GM21526 (cell line): ENCODE measurements at regions not wholly inside any gene's neighbourhood (a gene's known extent, or its start where the extent isn't known, plus 50 kb on each side); places are given as distances from the start of the nearest gene placed in this dataset.

Experiments used
- ATAC-seq: cut with Tn5 transposase; IDR thresholded peaks from one replicate; pipeline ENCODE4 v1.9.1; 2021; ENCODE audit warnings: moderate library complexity; ENCODE audit not compliant: unreplicated experiment, low FRiP score

GRCh38 chr14:61847861-61848260 is 85.6 kb downstream of the SNAPC1 start:
- no peak for ATAC-seq

- no peak for ATAC-seq
Measured at GRCh38 chr14:61854898-61855297, 92.7 kb downstream of the SNAPC1 start.

GRCh38 chr14:61860294-61860918 is 98.2 kb downstream of the SNAPC1 start:
- ATAC-seq = peak; percentile 98

- no peak for ATAC-seq
Measured at GRCh38 chr14:61861320-61861865, 99.2 kb downstream of the SNAPC1 start.

GRCh38 chr14:61864329-61864898 is 102.2 kb downstream of the SNAPC1 start:
- ATAC-seq = no peak

- ATAC-seq = peak; percentile 93
Measured at GRCh38 chr14:61866932-61867920, 105.0 kb downstream of the SNAPC1 start.

- ATAC-seq = no peak
Measured at GRCh38 chr14:61868846-61869245, 106.6 kb downstream of the SNAPC1 start.

GRCh38 chr14:61870163-61870562 is 107.9 kb downstream of the SNAPC1 start:
- no peak for ATAC-seq

GRCh38 chr14:61872452-61872851 is 110.2 kb downstream of the SNAPC1 start:
- peak; percentile 94 for ATAC-seq

- no peak for ATAC-seq
Measured at GRCh38 chr14:61875483-61875882, 113.3 kb downstream of the SNAPC1 start.

GRCh38 chr14:61876362-61877034 is 114.3 kb downstream of the SNAPC1 start:
- no peak for ATAC-seq

GRCh38 chr14:61877035-61877390 is 114.8 kb downstream of the SNAPC1 start:
- ATAC-seq = no peak

- ATAC-seq = no peak
Measured at GRCh38 chr14:61877768-61878167, 115.5 kb downstream of the SNAPC1 start.

GRCh38 chr14:61878931-61879330 is 116.7 kb downstream of the SNAPC1 start:
- ATAC-seq = no peak

GRCh38 chr14:61881046-61881445 is 118.8 kb downstream of the SNAPC1 start:
- ATAC-seq = no peak

- no peak for ATAC-seq
Measured at GRCh38 chr14:61884711-61885110, 122.5 kb downstream of the SNAPC1 start.

GRCh38 chr14:61885203-61885961 is 123.2 kb downstream of the SNAPC1 start:
- no peak for ATAC-seq

GRCh38 chr14:61887628-61888027 is 125.4 kb downstream of the SNAPC1 start:
- no peak for ATAC-seq

- peak; percentile 99 for ATAC-seq
Measured at GRCh38 chr14:61889914-61890351, 127.7 kb downstream of the SNAPC1 start.

- ATAC-seq = no peak
Measured at GRCh38 chr14:61891170-61891569, 128.9 kb downstream of the SNAPC1 start.
